ENCODE measurements at regions not wholly inside any gene's neighbourhood (a gene's known extent, or its start where the extent isn't known, plus 50 kb on each side); places are given as distances from the start of the nearest gene placed in this dataset.

DNA sequence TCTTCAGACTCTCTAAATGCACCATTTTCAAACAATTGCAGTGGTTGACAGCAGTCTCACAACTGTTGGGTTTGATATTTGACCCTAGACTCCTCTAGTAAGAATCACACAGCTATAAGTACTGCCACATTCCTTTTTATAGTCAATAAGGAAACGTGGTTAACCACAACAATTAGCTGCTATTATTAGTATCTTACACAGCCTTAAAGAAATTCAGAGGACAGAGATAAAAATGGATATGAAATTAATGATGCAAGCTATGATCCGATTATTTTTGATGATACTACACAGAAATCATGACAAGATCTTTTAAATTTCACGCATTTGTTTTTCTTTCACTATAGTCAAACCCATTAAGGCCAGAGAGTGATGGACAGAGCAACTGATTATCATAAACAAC lies 288.6 kb upstream of the C9orf72 start:
- TF ChIP-seq POLR2A (IDR thresholded peaks at IDR 0.05) (no peak), CTCF (IDR thresholded peaks at IDR 0.05) (no peak)

All from prostate gland (tissue), 2 donors.